Retina (tissue), 1 donor: ENCODE measurements at regions not wholly inside any gene's neighbourhood (a gene's known extent, or its start where the extent isn't known, plus 50 kb on each side); places are given as distances from the start of the nearest gene placed in this dataset.
"Not testable (repeated sequence)": the region's sequence is repeated elsewhere in the genome, so short reads cannot be mapped to it uniquely, and the experiment has no call there.

ENCODE experiments used
- DNase-seq: peaks from one replicate; pipeline ENCODE4 v3.0.0-alpha.2; 2016

GRCh38 chr6:95660544-95660943, 83.2 kb downstream of the MANEA start:
- DNase-seq = no peak

- DNase-seq = no peak
These were observed 92.7 kb downstream of the MANEA start for GRCh38 chr6:95670011-95670463.

GRCh38 chr6:95676011-95676628, 98.8 kb downstream of the MANEA start:
- DNase-seq = no peak

GRCh38 chr6:95679981-95680380, 102.6 kb downstream of the MANEA start:
- no peak for DNase-seq

- no peak for DNase-seq
These were observed 104.4 kb downstream of the MANEA start for GRCh38 chr6:95681736-95682135.

GRCh38 chr6:95682476-95682875, 105.1 kb downstream of the MANEA start:
- DNase-seq = no peak

GRCh38 chr6:95685822-95686221, 108.5 kb downstream of the MANEA start:
- no peak for DNase-seq

GRCh38 chr6:95686272-95686671, 108.9 kb downstream of the MANEA start:
- no peak for DNase-seq

GRCh38 chr6:95686895-95687294, 109.6 kb downstream of the MANEA start:
- DNase-seq = no peak

- no peak for DNase-seq
These were observed 110.5 kb downstream of the MANEA start for GRCh38 chr6:95687839-95688238.

GRCh38 chr6:95690328-95690727, 113.0 kb downstream of the MANEA start:
- no peak for DNase-seq

- DNase-seq = no peak
These were observed 115.8 kb downstream of the MANEA start for GRCh38 chr6:95693108-95693507.

- no peak for DNase-seq
These were observed 120.9 kb downstream of the MANEA start for GRCh38 chr6:95698271-95698670.

- no peak for DNase-seq
These were observed 146.3 kb downstream of the MANEA start for GRCh38 chr6:95723638-95724037.

GRCh38 chr6:95725344-95725743, 148.0 kb downstream of the MANEA start:
- DNase-seq = no peak

GRCh38 chr6:95740157-95740556, 162.8 kb downstream of the MANEA start:
- no peak for DNase-seq

GRCh38 chr6:95741045-95741444, 163.7 kb downstream of the MANEA start:
- DNase-seq = no peak

- no peak for DNase-seq
These were observed 165.5 kb downstream of the MANEA start for GRCh38 chr6:95742767-95743289.

- DNase-seq = no peak
These were observed 166.3 kb downstream of the MANEA start for GRCh38 chr6:95743591-95743990.

GRCh38 chr6:95758236-95759069, 181.1 kb downstream of the MANEA start:
- DNase-seq = not testable (repeated sequence)

- no peak for DNase-seq
These were observed 190.6 kb downstream of the MANEA start for GRCh38 chr6:95767897-95768463.

- DNase-seq = no peak
These were observed 191.2 kb downstream of the MANEA start for GRCh38 chr6:95768539-95768938.

- DNase-seq = no peak
These were observed 200.0 kb downstream of the MANEA start for GRCh38 chr6:95777338-95777737.

GRCh38 chr6:95780037-95780436, 202.7 kb downstream of the MANEA start:
- DNase-seq = no peak
